ENCODE measurements at regions not wholly inside any gene's neighbourhood (a gene's known extent, or its start where the extent isn't known, plus 50 kb on each side); places are given as distances from the start of the nearest gene placed in this dataset.

DNA sequence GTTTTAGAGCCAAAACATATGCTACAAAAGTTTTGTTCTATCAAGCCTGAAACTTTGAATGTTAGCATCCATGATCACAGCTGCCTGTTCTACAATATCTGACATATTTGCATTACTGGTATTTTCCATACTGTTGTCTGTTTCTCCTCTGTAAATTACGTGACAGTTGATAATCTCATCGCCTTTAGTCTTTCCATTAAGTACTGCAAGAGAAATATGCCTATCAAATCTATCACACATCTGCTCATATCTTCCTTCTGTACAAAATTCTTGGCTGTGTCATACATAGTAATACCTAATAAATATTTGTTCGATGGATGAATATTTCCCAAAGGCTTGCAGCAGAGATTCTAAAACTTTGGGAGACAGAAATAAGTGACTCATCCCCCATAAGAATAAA, 717.3 kb downstream of the OTOL1 start:
- no peaks in the 10 kb centered on the region for H3K79me2 ChIP-seq (ENCODE audit: low read length)
- no peak overlapping the region for H2AFZ ChIP-seq (ENCODE audit: low read depth, low read length)

DNA sequence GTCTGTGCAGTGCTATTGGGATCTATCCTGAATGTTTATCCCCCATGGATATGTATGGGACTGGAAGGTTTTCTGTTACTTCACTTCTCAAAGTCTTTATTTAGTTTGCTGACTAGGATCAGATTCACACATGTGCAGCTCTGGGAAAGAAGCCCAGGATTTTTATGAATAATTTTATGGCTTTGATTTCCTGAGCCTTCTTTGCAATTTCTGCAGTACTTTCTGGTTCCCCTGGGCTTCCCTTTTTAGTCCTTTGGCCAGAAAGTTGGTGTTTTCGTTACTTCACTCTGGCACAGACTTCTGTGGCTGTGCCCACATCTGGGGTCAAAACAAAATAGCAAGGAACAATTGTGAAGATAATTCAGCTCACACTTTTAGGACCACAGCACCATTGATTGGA, 721.0 kb downstream of the OTOL1 start:
- Histone ChIP-seq H3K9ac (ENCODE audit: low read length) (no peak overlapping the region), H3K4me1 (ENCODE audit: low read length) (no peaks in the 10 kb centered on the region), H3K36me3 (replicated peaks; ENCODE audit: low read depth, low read length) (no peaks in the 10 kb centered on the region), H3K4me3 (ENCODE audit: low read length) (no peak overlapping the region), H3K27ac (ENCODE audit: low read length) (no peak overlapping the region), H3K27me3 (ENCODE audit: low read depth, low read length) (no peaks in the 10 kb centered on the region), H3K79me2 (ENCODE audit: low read length) (no peaks in the 10 kb centered on the region), H3K9me3 (ENCODE audit: insufficient read depth, low read length) (no peaks in the 10 kb centered on the region), H4K20me1 (ENCODE audit: insufficient read depth, low read length) (no peaks in the 10 kb centered on the region), H3K4me2 (ENCODE audit: low read length) (no peak overlapping the region), H2AFZ (ENCODE audit: low read depth, low read length) (no peak overlapping the region)
- TF ChIP-seq, protein P1, sequence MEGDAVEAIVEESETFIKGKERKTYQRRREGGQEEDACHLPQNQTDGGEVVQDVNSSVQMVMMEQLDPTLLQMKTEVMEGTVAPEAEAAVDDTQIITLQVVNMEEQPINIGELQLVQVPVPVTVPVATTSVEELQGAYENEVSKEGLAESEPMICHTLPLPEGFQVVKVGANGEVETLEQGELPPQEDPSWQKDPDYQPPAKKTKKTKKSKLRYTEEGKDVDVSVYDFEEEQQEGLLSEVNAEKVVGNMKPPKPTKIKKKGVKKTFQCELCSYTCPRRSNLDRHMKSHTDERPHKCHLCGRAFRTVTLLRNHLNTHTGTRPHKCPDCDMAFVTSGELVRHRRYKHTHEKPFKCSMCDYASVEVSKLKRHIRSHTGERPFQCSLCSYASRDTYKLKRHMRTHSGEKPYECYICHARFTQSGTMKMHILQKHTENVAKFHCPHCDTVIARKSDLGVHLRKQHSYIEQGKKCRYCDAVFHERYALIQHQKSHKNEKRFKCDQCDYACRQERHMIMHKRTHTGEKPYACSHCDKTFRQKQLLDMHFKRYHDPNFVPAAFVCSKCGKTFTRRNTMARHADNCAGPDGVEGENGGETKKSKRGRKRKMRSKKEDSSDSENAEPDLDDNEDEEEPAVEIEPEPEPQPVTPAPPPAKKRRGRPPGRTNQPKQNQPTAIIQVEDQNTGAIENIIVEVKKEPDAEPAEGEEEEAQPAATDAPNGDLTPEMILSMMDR (IDR thresholded peaks at IDR 0.05; ENCODE audit: low read depth, low read length) = no peak
- no peak for TF ChIP-seq EZH2phosphoT487 (IDR thresholded peaks at IDR 0.05; ENCODE audit: low read depth)

More for the DNA sequence above, 717.3 kb downstream of the OTOL1 start:
- H3K4me2 ChIP-seq (ENCODE audit: low read length) = no peak overlapping the region
- no peak overlapping the region for H3K27ac ChIP-seq (ENCODE audit: low read length)
- no peak overlapping the region for H3K9ac ChIP-seq (ENCODE audit: low read length)
- TF ChIP-seq, protein P1 (IDR thresholded peaks at IDR 0.05; ENCODE audit: low read depth, low read length) = no peak
- TF ChIP-seq EZH2phosphoT487 (IDR thresholded peaks at IDR 0.05; ENCODE audit: low read depth) = no peak
- no peaks in the 10 kb centered on the region for H3K36me3 ChIP-seq (replicated peaks; ENCODE audit: low read depth, low read length)
- no peaks in the 10 kb centered on the region for H3K9me3 ChIP-seq (ENCODE audit: insufficient read depth, low read length)
- H3K27me3 ChIP-seq (ENCODE audit: low read depth, low read length) = no peaks in the 10 kb centered on the region
- H4K20me1 ChIP-seq (ENCODE audit: insufficient read depth, low read length) = no peaks in the 10 kb centered on the region
- no peaks in the 10 kb centered on the region for H3K4me1 ChIP-seq (ENCODE audit: low read length)
- no peak overlapping the region for H3K4me3 ChIP-seq (ENCODE audit: low read length)

DNA sequence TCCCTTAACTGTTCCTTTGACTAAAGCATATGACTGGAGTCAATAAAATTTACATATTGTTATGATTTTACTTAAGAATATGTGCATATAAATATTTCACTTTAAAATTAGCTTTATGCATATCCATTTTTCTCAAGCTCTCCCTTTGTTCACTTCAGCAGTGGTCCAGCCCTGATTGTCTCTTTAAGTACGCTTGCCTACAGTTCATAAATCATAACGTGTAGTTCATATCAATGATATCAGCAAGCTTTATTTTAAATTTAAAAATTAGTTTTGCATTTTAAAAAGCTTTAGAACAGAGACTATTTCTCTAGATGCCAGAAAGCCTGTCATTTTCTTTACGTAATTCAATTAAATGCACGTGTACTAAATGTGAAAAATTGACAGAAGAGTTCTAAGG, 721.9 kb downstream of the OTOL1 start:
- no peak overlapping the region for H3K4me2 ChIP-seq (ENCODE audit: low read length)
- H3K36me3 ChIP-seq (replicated peaks; ENCODE audit: low read depth, low read length) = no peaks in the 10 kb centered on the region
- H2AFZ ChIP-seq (ENCODE audit: low read depth, low read length) = no peak overlapping the region
- H3K79me2 ChIP-seq (ENCODE audit: low read length) = no peaks in the 10 kb centered on the region
- H3K4me1 ChIP-seq (ENCODE audit: low read length) = no peaks in the 10 kb centered on the region
- no peaks in the 10 kb centered on the region for H4K20me1 ChIP-seq (ENCODE audit: insufficient read depth, low read length)
- TF ChIP-seq, protein P1 (IDR thresholded peaks at IDR 0.05; ENCODE audit: low read depth, low read length) = no peak
- TF ChIP-seq EZH2phosphoT487 (IDR thresholded peaks at IDR 0.05; ENCODE audit: low read depth) = no peak
- H3K27ac ChIP-seq (ENCODE audit: low read length) = no peak overlapping the region
- no peak overlapping the region for H3K9ac ChIP-seq (ENCODE audit: low read length)
- H3K27me3 ChIP-seq (ENCODE audit: low read depth, low read length) = no peaks in the 10 kb centered on the region
- H3K4me3 ChIP-seq (ENCODE audit: low read length) = no peak overlapping the region
- H3K9me3 ChIP-seq (ENCODE audit: insufficient read depth, low read length) = no peaks in the 10 kb centered on the region

DNA sequence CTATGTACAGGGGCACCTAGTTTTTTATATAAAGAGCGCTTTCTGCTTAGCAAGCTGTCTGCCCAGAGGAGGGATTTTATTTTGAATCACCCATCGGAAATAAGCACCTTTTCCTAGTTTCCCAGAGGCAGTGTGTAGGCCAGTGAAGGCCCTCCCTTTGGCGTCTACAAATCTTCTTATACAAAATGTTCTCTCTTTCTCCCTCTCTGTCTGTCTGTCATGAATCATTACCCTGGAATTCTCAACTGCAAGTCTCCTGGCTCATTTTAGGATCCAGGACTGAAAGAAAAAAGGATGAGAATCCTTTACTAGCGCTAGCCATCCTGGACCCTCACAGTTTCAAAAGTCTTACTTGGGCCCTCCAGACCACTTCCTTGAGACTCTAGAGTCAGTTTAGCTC, 728.1 kb downstream of the OTOL1 start:
- TF ChIP-seq EZH2phosphoT487 (IDR thresholded peaks at IDR 0.05; ENCODE audit: low read depth) = no peak
- TF ChIP-seq, protein P1 (IDR thresholded peaks at IDR 0.05; ENCODE audit: low read depth, low read length) = no peak
- H3K4me3 ChIP-seq (ENCODE audit: low read length) = no peak overlapping the region

More for the DNA sequence above, 728.1 kb downstream of the OTOL1 start:
- H3K36me3 ChIP-seq (replicated peaks; ENCODE audit: low read depth, low read length) = no peaks in the 10 kb centered on the region
- no peak overlapping the region for H2AFZ ChIP-seq (ENCODE audit: low read depth, low read length)
- no peak overlapping the region for H3K9ac ChIP-seq (ENCODE audit: low read length)
- H3K9me3 ChIP-seq (ENCODE audit: insufficient read depth, low read length) = 0 out of 2 replicates have a peak, but pooled peaks cover 2% of the 10 kb centered on the region
- no peak overlapping the region for H3K4me2 ChIP-seq (ENCODE audit: low read length)
- no peak overlapping the region for H3K27ac ChIP-seq (ENCODE audit: low read length)
- H3K27me3 ChIP-seq (ENCODE audit: low read depth, low read length) = no peaks in the 10 kb centered on the region
- H3K4me1 ChIP-seq (ENCODE audit: low read length) = peaks cover 6% of the 10 kb centered on the region
- H3K79me2 ChIP-seq (ENCODE audit: low read length) = no peaks in the 10 kb centered on the region
- H4K20me1 ChIP-seq (ENCODE audit: insufficient read depth, low read length) = no peaks in the 10 kb centered on the region

Data from OCI-LY3 (cell line).